SK-N-DZ (cell line): ENCODE measurements at regions not wholly inside any gene's neighbourhood (a gene's known extent, or its start where the extent isn't known, plus 50 kb on each side); places are given as distances from the start of the nearest gene placed in this dataset.
"Not testable (repeated sequence)": the region's sequence is repeated elsewhere in the genome, so short reads cannot be mapped to it uniquely, and the experiment has no call there.

Experiments used
- DNase-seq: peaks from one replicate; pipeline ENCODE4 v3.0.0-alpha.2; 2015; ENCODE audit warnings: low spot score

DNA sequence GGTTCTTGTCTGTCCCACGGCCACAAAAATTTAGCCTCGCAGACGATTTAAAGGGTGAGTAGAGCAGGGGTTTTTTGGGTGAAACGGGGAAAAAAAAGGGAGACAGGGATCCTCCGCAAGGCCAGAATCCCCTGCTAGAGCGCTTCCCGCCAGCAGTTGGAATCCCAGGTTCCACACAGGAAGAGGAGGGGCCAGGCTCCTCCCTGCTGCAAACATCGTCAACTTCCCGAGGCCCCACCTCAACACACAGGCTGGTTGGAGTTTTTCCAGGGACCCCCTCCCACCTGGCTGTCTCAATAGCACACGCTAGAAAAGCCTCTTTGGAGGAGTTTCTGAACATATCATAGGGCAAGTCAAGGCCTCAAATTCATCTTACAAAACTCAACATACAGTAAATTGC lies 112.7 kb downstream of the MTERF1 start:
- DNase-seq, result peak; percentile 20

GRCh38 chr7:91771394-91771793 lies 109.1 kb downstream of the MTERF1 start:
- no peak for DNase-seq

- DNase-seq, result no peak
These were observed 108.3 kb downstream of the MTERF1 start for GRCh38 chr7:91771921-91772815.

DNA sequence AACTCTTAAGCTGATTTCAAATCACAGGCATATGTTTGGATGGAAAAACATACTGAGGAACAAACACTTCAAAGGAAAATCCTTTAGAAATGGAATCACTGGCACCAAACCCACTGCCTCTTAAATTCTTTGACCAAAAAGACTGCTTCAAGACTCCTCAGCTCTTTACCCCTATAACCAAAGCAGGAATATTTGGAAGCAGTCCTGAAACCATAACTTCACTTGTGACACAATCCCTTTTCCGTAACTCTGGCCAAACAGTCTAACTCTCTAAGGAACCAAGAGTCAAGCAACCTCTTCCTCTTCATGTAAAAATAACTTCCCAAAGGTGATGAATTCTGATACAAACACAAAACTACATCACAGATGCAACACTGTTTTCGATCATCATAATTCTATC lies 104.3 kb downstream of the MTERF1 start:
- DNase-seq, result no peak

DNA sequence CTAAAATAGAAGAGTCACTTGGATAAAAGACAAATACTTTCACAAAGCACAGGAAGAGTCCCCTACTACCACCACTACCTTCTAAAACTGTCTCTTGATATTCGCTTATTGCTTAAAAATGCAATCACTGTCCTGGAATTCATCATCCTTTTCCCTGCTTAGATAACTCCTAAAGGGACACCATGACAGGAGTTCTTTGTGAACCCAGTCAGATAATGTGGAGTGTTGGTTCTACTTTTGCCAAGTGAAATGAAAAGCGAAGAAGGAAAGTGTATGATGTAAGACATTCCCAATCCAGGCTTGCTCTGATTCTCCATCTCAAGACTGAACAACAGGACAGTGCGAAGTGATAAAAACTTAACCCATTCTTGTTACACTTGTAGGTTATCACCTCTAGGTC lies 103.0 kb downstream of the MTERF1 start:
- DNase-seq, result no peak

DNA sequence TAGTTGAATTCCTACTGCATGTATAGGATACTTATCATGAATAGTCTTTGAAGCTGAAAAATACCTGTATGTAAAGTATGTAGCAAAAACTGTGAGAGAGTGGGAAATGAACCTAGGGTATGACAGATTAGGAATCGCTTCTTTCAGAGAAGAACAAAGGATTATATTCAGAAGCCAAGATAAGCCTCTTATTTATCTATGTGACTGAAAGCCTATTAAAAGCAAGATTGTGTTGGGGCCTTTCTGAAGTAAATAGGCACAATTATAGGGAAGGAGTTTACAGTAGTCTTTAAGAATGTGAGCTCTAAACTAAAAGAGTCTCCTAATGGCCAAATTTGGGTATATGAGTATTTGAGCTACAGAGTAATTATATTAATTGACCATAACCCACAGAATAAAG lies 102.1 kb downstream of the MTERF1 start:
- no peak for DNase-seq

DNA sequence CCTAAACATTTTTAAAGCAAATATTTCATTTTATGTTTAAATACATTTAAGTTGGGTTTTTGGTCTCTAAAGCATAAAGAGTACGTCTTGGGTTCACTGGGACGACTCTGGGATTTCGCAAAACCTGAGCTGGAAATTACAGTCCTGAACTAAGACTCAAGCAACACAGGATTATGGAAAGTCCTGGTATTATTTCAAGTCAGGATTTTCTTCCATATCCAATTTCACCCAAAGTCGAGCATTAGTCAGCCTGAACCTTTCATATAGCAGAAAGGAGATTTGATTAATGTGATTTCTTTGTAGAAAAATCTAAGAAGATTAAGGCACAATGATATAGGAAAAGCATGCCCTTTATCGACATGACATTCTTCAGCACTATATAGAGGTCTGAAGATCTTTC lies 100.0 kb downstream of the MTERF1 start:
- DNase-seq, result no peak

- peak; percentile 18 for DNase-seq
These were observed 96.0 kb downstream of the MTERF1 start for GRCh38 chr7:91784469-91784868.

DNA sequence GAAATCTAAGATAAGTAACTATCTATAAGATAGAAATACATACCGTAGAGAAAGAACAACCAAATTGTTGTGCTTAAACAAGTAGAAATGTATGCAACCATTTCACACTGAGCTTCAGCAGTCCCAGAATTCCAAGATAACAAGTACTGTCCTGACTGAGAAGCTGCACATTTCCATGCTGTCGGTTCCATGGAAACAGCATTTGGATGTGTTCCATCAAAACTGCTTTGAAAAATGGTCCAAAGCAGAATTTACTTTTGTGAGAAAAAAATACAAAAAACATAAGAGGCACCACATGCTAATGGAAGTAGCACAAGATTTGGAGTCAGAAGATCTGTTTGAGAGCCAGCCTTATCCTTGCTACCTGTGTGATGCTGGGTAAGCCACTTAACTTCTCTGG lies 92.6 kb downstream of the MTERF1 start:
- DNase-seq, result no peak

GRCh38 chr7:91789086-91789485 lies 91.4 kb downstream of the MTERF1 start:
- DNase-seq, result no peak

DNA sequence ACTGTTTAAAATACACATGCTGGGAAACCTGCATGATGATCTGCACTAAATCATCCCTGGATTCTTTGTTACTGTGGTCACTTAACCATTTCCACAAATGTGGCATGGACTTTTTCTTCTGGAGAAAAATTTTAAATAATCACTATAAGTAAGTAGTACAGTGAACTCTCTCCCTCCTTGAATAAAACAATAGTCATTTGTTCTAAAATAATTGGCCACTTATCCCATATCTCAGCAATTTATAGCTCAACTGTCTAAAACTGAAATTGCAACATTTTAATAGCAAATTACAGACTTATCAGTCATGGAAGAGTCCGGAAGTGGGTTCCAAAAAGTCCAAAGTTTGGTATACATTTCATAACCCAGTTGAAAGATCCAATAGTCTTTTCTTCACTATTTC lies 90.9 kb downstream of the MTERF1 start:
- DNase-seq, result no peak

DNA sequence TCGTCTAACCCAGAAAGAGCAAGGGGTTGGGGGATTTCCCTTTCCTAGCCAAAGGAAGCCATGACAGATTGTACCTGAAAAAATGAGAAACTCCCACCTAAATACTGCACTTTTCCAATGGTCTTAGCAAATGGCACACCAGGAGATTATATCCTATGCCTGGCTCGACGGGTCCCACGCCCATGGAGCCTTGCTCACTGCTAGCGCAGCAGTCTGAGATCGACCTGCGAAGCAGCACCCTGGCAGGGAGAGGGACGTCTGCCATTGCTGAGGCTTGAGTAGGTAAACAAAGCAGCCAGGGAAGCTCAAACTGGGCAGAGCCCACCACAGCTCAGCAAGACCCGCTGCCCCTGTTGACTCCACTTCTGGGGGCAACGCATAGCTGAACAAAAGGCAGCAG lies 89.9 kb downstream of the MTERF1 start:
- DNase-seq, result not testable (repeated sequence)

- no peak for DNase-seq
These were observed 84.4 kb downstream of the MTERF1 start for GRCh38 chr7:91796122-91796521.

DNA sequence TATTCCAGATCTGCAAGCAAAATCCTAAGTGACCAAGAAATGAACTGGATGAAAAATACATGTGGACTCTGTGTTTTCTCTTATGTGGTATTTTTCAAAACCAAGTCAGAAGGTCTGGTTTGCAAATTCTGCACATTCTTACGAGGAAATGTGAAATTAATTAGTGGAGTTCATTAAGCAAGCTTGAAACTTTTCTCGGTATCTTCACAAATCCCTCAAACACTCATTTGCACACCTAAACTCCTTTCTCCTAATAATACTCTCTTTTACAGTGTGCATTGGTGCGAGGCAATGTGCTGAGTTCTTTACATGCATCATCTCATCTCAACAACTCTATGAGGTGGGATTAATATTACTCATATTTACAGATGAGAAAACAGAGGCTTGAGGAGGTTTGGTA lies 82.1 kb downstream of the MTERF1 start:
- no peak for DNase-seq

DNA sequence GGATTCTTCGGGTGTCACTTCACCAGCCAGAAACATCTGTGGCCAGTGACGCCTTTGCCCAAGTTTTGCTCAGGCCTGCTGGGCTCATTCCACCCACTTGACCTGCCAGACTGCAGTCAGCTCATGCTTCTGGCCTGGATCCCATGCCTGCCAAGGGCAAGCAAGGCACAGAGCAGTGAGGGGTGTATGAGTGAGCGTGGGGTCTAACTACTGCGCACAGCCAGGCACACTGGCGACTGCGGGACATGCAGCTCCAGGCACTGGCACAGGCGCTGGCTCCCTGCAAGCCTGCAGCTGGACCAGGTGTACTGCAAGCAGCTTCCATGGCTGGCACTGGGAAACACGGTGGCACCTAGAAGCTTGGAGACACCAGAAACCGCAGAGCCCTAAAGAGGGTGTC lies 80.1 kb downstream of the MTERF1 start:
- DNase-seq, result no peak

DNA sequence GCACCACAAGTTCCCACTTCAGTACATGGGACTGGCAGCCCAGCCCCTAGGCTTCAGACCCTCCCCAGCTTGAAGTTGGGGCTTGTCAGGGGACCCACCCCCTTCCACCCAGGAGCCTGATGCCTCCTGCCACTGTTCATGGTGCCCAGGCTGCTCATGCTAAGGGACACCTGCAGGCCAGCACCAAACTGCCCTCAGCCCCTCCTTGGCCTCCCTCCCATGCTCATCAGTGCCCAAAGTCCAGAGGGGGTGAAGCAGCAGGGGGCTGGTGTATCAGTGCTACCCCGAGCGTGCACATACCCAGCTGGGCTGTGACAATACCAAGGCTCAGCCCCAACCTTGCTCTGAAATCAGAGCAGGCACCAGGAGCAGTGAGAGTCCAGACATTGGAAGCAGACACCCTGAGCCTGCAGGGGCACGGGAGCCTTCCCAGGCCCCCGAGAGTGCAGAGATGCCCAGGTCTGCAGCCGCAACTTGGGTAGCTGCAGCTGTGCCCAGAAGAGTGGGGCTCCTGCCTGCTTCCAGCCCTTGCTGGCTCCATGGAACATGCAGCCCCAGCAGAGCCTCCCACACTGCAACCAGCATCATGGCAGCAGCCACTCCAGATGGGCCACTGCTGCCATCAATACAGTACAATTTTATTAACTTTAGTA lies 79.0 kb downstream of the MTERF1 start:
- DNase-seq, result no peak

- DNase-seq, result no peak
These were observed 69.3 kb downstream of the MTERF1 start for GRCh38 chr7:91811236-91811635.

GRCh38 chr7:91811641-91812040 lies 68.9 kb downstream of the MTERF1 start:
- DNase-seq, result no peak

DNA sequence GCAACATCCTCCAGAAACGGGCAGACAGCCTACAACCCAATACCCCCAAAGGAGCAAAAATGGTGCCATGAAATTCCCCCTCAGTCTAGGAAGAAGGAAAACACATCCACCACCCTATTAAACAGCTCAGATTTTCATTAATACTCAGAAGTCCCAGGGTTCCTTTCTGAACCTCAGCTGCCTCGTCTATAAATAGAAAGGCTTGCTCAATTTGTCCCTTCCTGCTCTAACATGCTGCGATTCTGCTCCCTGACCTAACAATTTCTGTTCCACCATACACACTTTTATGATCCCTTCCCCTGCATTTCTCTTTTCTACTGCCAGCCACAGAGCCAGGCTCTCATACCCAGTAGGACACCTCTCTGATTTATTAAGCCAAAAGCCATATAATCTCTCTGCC lies 68.1 kb downstream of the MTERF1 start:
- no peak for DNase-seq

GRCh38 chr7:91814189-91814588 lies 66.3 kb downstream of the MTERF1 start:
- no peak for DNase-seq
